Upper lobe of right lung (tissue), 1 donor: ENCODE measurements at regions not wholly inside any gene's neighbourhood (a gene's known extent, or its start where the extent isn't known, plus 50 kb on each side); places are given as distances from the start of the nearest gene placed in this dataset.

Experiments used
- ATAC-seq: fragments of 200-7000 bp; cut with Tn5 transposase; one replicate; pipeline ENCODE4 v1.9.1; 2020; ENCODE audit warnings: mild to moderate bottlenecking, moderate library complexity
- DNase-seq: peaks from one replicate; pipeline ENCODE4 v3.0.0-alpha.2; 2020
- H3K27ac ChIP-seq: fragments of 200-600 bp; one replicate; pipeline ENCODE4 v1.8.0; 2022
- H3K27me3 ChIP-seq: fragments of 200-600 bp; one replicate; pipeline ENCODE4 v1.8.0; 2022; ENCODE audit warnings: mild to moderate bottlenecking
- H3K36me3 ChIP-seq: fragments of 200-600 bp; one replicate; pipeline ENCODE4 v1.8.0; 2022
- H3K4me1 ChIP-seq: fragments of 200-600 bp; one replicate; pipeline ENCODE4 v1.8.0; 2022
- H3K4me3 ChIP-seq: fragments of 200-600 bp; one replicate; pipeline ENCODE4 v1.8.0; 2022; ENCODE audit warnings: mild to moderate bottlenecking
- H3K9me3 ChIP-seq: fragments of 200-600 bp; one replicate; pipeline ENCODE4 v1.8.0; 2022
- intact Hi-C: fragments of 100-400 bp; cut with DNase I; formaldehyde crosslinking; loops from one replicate; pipeline ENCODE4 v1.11.0; 2022
- TF ChIP-seq, protein P1 (sequence below): fragments of 200-600 bp; IDR thresholded peaks from one replicate; pipeline ENCODE4 v1.8.0; 2022; ENCODE audit warnings: antibody characterized with exemption
- donor health status: DM: no; HTN: yes; CAD: no; lungs with severe emphysema.

GRCh38 chr5:63154476-63155309, 576.1 kb downstream of the LRRC70 start:
- intact Hi-C loops: no loop called here
- DNase-seq (no peak), ATAC-seq (no peak)
- H3K4me3 ChIP-seq: no peak overlapping the region
- TF ChIP-seq, protein P1, sequence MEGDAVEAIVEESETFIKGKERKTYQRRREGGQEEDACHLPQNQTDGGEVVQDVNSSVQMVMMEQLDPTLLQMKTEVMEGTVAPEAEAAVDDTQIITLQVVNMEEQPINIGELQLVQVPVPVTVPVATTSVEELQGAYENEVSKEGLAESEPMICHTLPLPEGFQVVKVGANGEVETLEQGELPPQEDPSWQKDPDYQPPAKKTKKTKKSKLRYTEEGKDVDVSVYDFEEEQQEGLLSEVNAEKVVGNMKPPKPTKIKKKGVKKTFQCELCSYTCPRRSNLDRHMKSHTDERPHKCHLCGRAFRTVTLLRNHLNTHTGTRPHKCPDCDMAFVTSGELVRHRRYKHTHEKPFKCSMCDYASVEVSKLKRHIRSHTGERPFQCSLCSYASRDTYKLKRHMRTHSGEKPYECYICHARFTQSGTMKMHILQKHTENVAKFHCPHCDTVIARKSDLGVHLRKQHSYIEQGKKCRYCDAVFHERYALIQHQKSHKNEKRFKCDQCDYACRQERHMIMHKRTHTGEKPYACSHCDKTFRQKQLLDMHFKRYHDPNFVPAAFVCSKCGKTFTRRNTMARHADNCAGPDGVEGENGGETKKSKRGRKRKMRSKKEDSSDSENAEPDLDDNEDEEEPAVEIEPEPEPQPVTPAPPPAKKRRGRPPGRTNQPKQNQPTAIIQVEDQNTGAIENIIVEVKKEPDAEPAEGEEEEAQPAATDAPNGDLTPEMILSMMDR: no peak
- no peaks in the 10 kb centered on the region for H3K4me1 ChIP-seq
- no peaks in the 10 kb centered on the region for H3K27me3 ChIP-seq
- H3K36me3 ChIP-seq: no peaks in the 10 kb centered on the region
- no peak overlapping the region for H3K27ac ChIP-seq
- no peaks in the 10 kb centered on the region for H3K9me3 ChIP-seq

- ATAC-seq (no peak), DNase-seq (no peak)
- TF ChIP-seq, protein P1: no peak
- Histone ChIP-seq H3K36me3 (no peaks in the 10 kb centered on the region), H3K27ac (no peak overlapping the region), H3K4me1 (no peaks in the 10 kb centered on the region), H3K27me3 (no peaks in the 10 kb centered on the region), H3K9me3 (no peaks in the 10 kb centered on the region), H3K4me3 (no peak overlapping the region)
- intact Hi-C loops: no loop called here
These were observed 574.3 kb downstream of the LRRC70 start for GRCh38 chr5:63152871-63153270.

DNA sequence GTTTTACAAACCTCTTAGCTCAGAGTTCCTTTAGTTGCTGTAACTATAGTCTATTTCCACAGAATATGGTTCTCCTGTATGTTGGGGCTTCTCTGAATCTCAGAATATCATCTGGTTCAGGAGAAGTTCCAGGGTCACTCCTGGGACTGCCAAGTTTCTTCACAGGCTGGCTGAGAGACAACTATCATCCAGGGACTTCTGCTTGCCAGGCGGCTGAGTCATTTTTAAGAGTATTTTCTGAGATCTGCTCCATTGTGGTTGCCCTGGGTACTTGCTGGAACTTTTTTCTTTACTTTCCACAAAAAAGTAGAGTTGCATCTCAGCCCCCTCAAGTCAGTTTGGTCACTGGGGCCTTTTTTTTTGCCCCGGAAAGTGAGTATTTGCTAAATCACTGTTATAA, 566.5 kb downstream of the LRRC70 start:
- H3K27me3 ChIP-seq: no peaks in the 10 kb centered on the region
- no peaks in the 10 kb centered on the region for H3K36me3 ChIP-seq
- H3K27ac ChIP-seq: no peak overlapping the region
- H3K4me3 ChIP-seq: no peak overlapping the region
- intact Hi-C loops: no loop called here
- TF ChIP-seq, protein P1: no peak
- H3K9me3 ChIP-seq: no peaks in the 10 kb centered on the region
- ATAC-seq (no peak), DNase-seq (no peak)
- no peaks in the 10 kb centered on the region for H3K4me1 ChIP-seq

DNA sequence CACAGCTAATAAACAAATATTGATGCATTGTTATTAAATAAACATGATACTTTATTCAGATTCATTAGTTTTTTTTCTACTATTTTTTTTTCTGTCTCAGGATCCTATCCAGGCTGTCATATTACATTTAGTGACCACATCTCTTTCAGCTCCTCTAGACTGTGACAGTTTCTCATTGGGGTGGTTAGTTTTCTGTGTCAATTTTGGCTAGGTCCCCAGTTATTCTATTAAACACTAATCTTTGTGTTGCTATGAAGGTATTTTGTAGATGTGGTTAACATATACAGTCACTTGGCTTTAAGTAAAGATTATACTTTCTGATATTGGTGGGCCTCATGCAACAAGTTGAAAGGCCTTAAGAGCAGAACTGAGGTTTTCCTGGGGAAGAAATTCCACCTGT, 563.0 kb downstream of the LRRC70 start:
- TF ChIP-seq, protein P1: no peak
- no peak for ATAC-seq
- intact Hi-C loops: no loop called here

DNA sequence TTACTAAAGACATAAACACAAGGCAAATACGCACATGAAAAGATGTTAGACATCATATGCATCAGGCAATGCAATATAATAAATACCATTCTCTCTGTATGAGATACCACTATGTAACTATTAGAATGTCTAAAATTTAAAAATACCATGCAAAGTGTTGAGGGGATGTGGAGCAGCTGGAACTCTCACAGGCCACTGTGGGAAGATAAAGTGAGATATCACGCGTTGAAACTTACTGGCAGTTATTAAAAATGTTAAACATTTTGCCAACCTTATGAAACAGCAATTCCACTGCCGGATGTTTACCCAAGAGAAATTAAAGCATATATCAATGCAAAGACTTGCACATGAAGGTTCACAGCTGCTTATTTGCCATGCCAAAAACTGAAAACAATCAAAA, 556.7 kb downstream of the LRRC70 start:
- H3K27me3 ChIP-seq: no peaks in the 10 kb centered on the region
- TF ChIP-seq, protein P1: no peak
- ATAC-seq (no peak), DNase-seq (no peak)
- no peaks in the 10 kb centered on the region for H3K4me1 ChIP-seq
- no peaks in the 10 kb centered on the region for H3K9me3 ChIP-seq
- H3K36me3 ChIP-seq: no peaks in the 10 kb centered on the region
- intact Hi-C loops: no loop called here
- no peak overlapping the region for H3K27ac ChIP-seq
- no peak overlapping the region for H3K4me3 ChIP-seq

More for the DNA sequence above, 563.0 kb downstream of the LRRC70 start:
- Histone ChIP-seq H3K36me3 (no peaks in the 10 kb centered on the region), H3K4me3 (no peak overlapping the region), H3K27me3 (no peaks in the 10 kb centered on the region), H3K4me1 (no peaks in the 10 kb centered on the region), H3K27ac (no peak overlapping the region), H3K9me3 (no peaks in the 10 kb centered on the region)
- no peak for DNase-seq
